HepG2 (cell line): ENCODE measurements at regions not wholly inside any gene's neighbourhood (a gene's known extent, or its start where the extent isn't known, plus 50 kb on each side); places are given as distances from the start of the nearest gene placed in this dataset.

Experiments
- ATAC-seq: fragments of 200-7000 bp; cut with Tn5 transposase; 3 replicates; pipeline ENCODE4 v1.9.1; 2020; ENCODE audit warnings: mild to moderate bottlenecking, moderate library complexity
- BruUV-seq: library from RNA; stranded (reverse); fragments of 400-500 nt; replicated peaks from 2 replicates; lab custom pipeline; 2021; lab: Mats Ljungman, UMichigan
- CTCF ChIA-PET: fragments of 300-600 bp; formaldehyde crosslinking; extraction: SDS; loops from one replicate; lab custom pipeline; 2021; ENCODE audit warnings: low total read pairs, inconsistent platforms, low intra/inter-chr PET ratio; lab: Yijun Ruan, JAX
- POLR2A ChIA-PET: fragments of 350-600 bp; sonication (Branson Sonifier 250); formaldehyde crosslinking; loops from one replicate; lab custom pipeline; 2020; ENCODE audit warnings: antibody characterized with exemption, inconsistent platforms; lab: Yijun Ruan, JAX
- DNase-seq: peaks from one replicate; pipeline ENCODE4 v3.0.0-alpha.2; 2015; ENCODE audit warnings: low spot score
- FAIRE-seq: peaks from 3 replicates; lab custom pipeline; 2011; peaks lifted over from hg19 to GRCh38; lab: Jason Lieb, UNC
- H2AFZ ChIP-seq: one replicate; pipeline ENCODE4 v1.6.1; 2011; ENCODE audit warnings: low read length, inconsistent platforms
- H3K27ac ChIP-seq: fragments of 300-600 bp; 3 replicates; pipeline ENCODE4 v1.8.0; 2011; ENCODE audit warnings: mixed run types, mild to moderate bottlenecking, mixed read lengths, low read length, inconsistent platforms; ENCODE audit not compliant: insufficient read depth; ENCODE audit errors: extremely low read length
- H3K27me3 ChIP-seq, 2 experiments: fragments of 200-600 bp in 1 of 2; 2 replicates in 1 of 2; 3 replicates in 1 of 2; pipeline versions ENCODE4 v1.6.0 to v1.8.0; 2011; ENCODE audit warnings: low read length in 2 of 2, mild to moderate bottlenecking in 2 of 2, moderate library complexity in 2 of 2, inconsistent platforms in 1 of 2; ENCODE audit not compliant: insufficient read depth in 2 of 2, control insufficient read depth in 1 of 2
- H3K36me3 ChIP-seq, 2 experiments: fragments of 200-600 bp in 1 of 2; replicated peaks in 1 of 2; 2 replicates in 1 of 2; 3 replicates in 1 of 2; pipeline versions ENCODE4 v1.5.1 to v1.8.0; 2011; ENCODE audit warnings: low read length in 2 of 2, inconsistent platforms in 1 of 2; ENCODE audit not compliant: insufficient read depth in 2 of 2, control insufficient read depth in 1 of 2
- H3K4me1 ChIP-seq: 2 replicates; pipeline ENCODE4 v1.5.1; 2012; ENCODE audit warnings: low read length, inconsistent platforms; ENCODE audit not compliant: insufficient read depth
- H3K4me2 ChIP-seq: 2 replicates; pipeline ENCODE4 v1.6.0; 2011; ENCODE audit warnings: low read depth, low read length, inconsistent platforms
- H3K4me3 ChIP-seq, 3 experiments: fragments of 200-600 bp in 1 of 3; sonication (generic), shearing (Covaris generic) in 1 of 3; replicated peaks in 1 of 3; 2 replicates each; pipeline ENCODE4 v1.5.1; 2011 to 2016; ENCODE audit warnings: low read length in 3 of 3, inconsistent platforms in 2 of 3, low read depth in 2 of 3, mild to moderate bottlenecking in 2 of 3, control low read depth in 1 of 3, mixed read lengths in 1 of 3; ENCODE audit not compliant: insufficient read depth in 1 of 3
- H3K79me2 ChIP-seq: one replicate; pipeline ENCODE4 v1.6.1; 2011; ENCODE audit warnings: low read length, inconsistent platforms; ENCODE audit not compliant: insufficient read depth
- H3K9ac ChIP-seq: 2 replicates; pipeline ENCODE4 v1.6.0; 2011; ENCODE audit warnings: mild to moderate bottlenecking, low read depth, low read length, inconsistent platforms; ENCODE audit not compliant: insufficient read depth
- H3K9me3 ChIP-seq: 2 replicates; pipeline ENCODE4 v1.5.1; 2012; ENCODE audit warnings: mild to moderate bottlenecking, low read length
- H4K20me1 ChIP-seq: 2 replicates; pipeline ENCODE4 v1.6.0; 2011; ENCODE audit warnings: inconsistent platforms, mild to moderate bottlenecking, low read length, moderate library complexity; ENCODE audit not compliant: insufficient read depth
- ARNTL ChIP-seq: sonication (generic); formaldehyde crosslinking; IDR thresholded peaks from 2 replicates; pipeline ENCODE4 v1.4.0; 2020; ENCODE audit warnings: mild to moderate bottlenecking, missing genetic modification reagents
- FOSL2 ChIP-seq: sonication (generic); formaldehyde crosslinking; IDR thresholded peaks from 2 replicates; pipeline ENCODE4 v1.4.0; 2020; ENCODE audit warnings: missing genetic modification reagents
- GZF1 ChIP-seq: sonication (generic); formaldehyde crosslinking; IDR thresholded peaks from 2 replicates; pipeline ENCODE4 v1.5.1; 2020; ENCODE audit warnings: mild to moderate bottlenecking, missing genetic modification reagents
- KDM2A ChIP-seq: sonication (generic); formaldehyde crosslinking; IDR thresholded peaks from 2 replicates; pipeline ENCODE4 v1.4.0; 2020; ENCODE audit warnings: low read depth, missing genetic modification reagents, borderline replicate concordance
- TMF1 ChIP-seq: sonication (generic); formaldehyde crosslinking; IDR thresholded peaks from 2 replicates; pipeline ENCODE4 v1.8.1; 2022; ENCODE audit warnings: low read depth, missing genetic modification reagents
- ZBTB8A ChIP-seq: sonication (generic); formaldehyde crosslinking; IDR thresholded peaks from 2 replicates; pipeline ENCODE4 v1.4.0; 2020; ENCODE audit warnings: mild to moderate bottlenecking, low read depth, missing genetic modification reagents, borderline replicate concordance
- ZNF136 ChIP-seq: sonication (generic); formaldehyde crosslinking; IDR thresholded peaks from 2 replicates; pipeline ENCODE4 v1.8.1; 2022; ENCODE audit warnings: low read depth, mild to moderate bottlenecking, moderate library complexity, missing genetic modification reagents
- ZNF547 ChIP-seq: sonication (generic); formaldehyde crosslinking; IDR thresholded peaks from 2 replicates; pipeline ENCODE4 v1.5.1; 2020; ENCODE audit warnings: mild to moderate bottlenecking, missing genetic modification reagents
- ZNF674 ChIP-seq: sonication (generic); formaldehyde crosslinking; IDR thresholded peaks from 2 replicates; pipeline ENCODE4 v1.5.0; 2020; ENCODE audit warnings: low read depth, mild to moderate bottlenecking, missing genetic modification reagents
- WGBS: methylation state at CpG from one replicate; pipeline ENCODE4 v1.1.6; 2017; ENCODE audit warnings: low lambda C conversion rate; 5-methylcytosine and 5-hydroxymethylcytosine counted together
- in situ Hi-C: cut with HindIII; loops from 2 replicates; pipeline ENCODE4 v1.10.0; 2017; ENCODE audit warnings: low pct_unique_long_range_greater_than_20kb; ENCODE audit not compliant: extremely low pct_ligation_motif_present
- intact Hi-C: fragments of 100-400 bp; cut with micrococcal nuclease; formaldehyde crosslinking; loops from one replicate; pipeline ENCODE4 v1.10.0; 2022; ENCODE audit not compliant: unreplicated experiment
- TF ChIP-seq, protein P1 (sequence below): sonication (generic); formaldehyde crosslinking; IDR thresholded peaks from 2 replicates; pipeline ENCODE4 v1.5.1; 2020; ENCODE audit warnings: missing genetic modification reagents, mild to moderate bottlenecking, borderline replicate concordance
- TF ChIP-seq, protein P2 (sequence below): IDR thresholded peaks from 2 replicates; pipeline ENCODE4 v1.6.1; 2016
- TF ChIP-seq, protein P3 (sequence below): sonication (generic); formaldehyde crosslinking; IDR thresholded peaks from 2 replicates; pipeline ENCODE4 v1.8.0; 2022; ENCODE audit warnings: low read depth, missing genetic modification reagents
- TF ChIP-seq, protein P4 (sequence below): sonication (generic); formaldehyde crosslinking; IDR thresholded peaks from 2 replicates; pipeline ENCODE4; 2020; ENCODE audit warnings: missing genetic modification reagents, mild to moderate bottlenecking, borderline replicate concordance
- TF ChIP-seq, protein P5 (sequence below): sonication (generic); formaldehyde crosslinking; IDR thresholded peaks from 2 replicates; pipeline ENCODE4 v1.8.0; 2022; ENCODE audit warnings: missing genetic modification reagents, mild to moderate bottlenecking, borderline replicate concordance
- TF ChIP-seq, protein P6 (sequence below): IDR thresholded peaks from 2 replicates; pipeline ENCODE4 v1.6.1; 2016; ENCODE audit warnings: missing compliant biosample characterization, missing genetic modification reagents, borderline replicate concordance

DNA sequence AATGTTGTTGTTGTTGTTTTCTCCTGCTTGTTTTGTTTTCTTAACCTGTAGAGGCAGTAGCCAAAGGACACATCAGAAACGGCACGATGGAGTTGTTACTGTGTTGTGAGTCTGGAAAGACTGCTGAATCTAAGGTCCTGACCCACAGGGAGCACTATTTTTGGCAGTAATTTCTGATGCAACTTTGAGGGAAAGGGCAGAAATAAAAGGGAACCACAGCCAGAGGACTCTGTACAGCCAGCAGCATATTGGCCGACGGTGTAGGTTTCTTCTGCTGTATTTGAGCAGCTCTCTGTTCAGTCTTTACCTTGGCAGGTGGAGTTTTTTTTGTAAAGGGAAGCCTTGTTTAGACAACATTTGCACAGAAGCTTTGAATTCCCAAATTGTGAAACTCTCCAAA is 203.0 kb upstream of the GPR101 start:
- TF ChIP-seq, protein P1, sequence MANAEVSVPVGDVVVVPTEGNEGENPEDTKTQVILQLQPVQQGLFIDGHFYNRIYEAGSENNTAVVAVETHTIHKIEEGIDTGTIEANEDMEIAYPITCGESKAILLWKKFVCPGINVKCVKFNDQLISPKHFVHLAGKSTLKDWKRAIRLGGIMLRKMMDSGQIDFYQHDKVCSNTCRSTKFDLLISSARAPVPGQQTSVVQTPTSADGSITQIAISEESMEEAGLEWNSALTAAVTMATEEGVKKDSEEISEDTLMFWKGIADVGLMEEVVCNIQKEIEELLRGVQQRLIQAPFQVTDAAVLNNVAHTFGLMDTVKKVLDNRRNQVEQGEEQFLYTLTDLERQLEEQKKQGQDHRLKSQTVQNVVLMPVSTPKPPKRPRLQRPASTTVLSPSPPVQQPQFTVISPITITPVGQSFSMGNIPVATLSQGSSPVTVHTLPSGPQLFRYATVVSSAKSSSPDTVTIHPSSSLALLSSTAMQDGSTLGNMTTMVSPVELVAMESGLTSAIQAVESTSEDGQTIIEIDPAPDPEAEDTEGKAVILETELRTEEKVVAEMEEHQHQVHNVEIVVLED: no peak
- no peak for TF ChIP-seq ARNTL (CRISPR knock-in tag)
- no peak for TF ChIP-seq ZNF547 (CRISPR knock-in tag)
- TF ChIP-seq, protein P2, sequence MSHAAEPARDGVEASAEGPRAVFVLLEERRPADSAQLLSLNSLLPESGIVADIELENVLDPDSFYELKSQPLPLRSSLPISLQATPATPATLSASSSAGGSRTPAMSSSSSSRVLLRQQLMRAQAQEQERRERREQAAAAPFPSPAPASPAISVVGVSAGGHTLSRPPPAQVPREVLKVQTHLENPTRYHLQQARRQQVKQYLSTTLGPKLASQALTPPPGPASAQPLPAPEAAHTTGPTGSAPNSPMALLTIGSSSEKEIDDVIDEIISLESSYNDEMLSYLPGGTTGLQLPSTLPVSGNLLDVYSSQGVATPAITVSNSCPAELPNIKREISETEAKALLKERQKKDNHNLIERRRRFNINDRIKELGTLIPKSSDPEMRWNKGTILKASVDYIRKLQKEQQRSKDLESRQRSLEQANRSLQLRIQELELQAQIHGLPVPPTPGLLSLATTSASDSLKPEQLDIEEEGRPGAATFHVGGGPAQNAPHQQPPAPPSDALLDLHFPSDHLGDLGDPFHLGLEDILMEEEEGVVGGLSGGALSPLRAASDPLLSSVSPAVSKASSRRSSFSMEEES (CRISPR knock-in tag): no peak
- TF ChIP-seq, protein P3, sequence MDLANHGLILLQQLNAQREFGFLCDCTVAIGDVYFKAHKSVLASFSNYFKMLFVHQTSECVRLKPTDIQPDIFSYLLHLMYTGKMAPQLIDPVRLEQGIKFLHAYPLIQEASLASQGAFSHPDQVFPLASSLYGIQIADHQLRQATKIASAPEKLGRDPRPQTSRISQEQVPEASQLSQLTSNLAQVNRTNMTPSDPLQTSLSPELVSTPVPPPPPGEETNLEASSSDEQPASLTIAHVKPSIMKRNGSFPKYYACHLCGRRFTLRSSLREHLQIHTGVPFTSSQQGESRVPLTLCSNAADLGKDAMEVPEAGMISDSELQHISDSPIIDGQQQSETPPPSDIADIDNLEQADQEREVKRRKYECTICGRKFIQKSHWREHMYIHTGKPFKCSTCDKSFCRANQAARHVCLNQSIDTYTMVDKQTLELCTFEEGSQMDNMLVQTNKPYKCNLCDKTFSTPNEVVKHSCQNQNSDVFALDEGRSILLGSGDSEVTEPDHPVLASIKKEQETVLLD (CRISPR knock-in tag): no peak
- no peak for TF ChIP-seq ZNF674
- no peak for TF ChIP-seq GZF1 (CRISPR knock-in tag)
- no peak for TF ChIP-seq FOSL2 (CRISPR knock-in tag)
- TF ChIP-seq, protein P4, sequence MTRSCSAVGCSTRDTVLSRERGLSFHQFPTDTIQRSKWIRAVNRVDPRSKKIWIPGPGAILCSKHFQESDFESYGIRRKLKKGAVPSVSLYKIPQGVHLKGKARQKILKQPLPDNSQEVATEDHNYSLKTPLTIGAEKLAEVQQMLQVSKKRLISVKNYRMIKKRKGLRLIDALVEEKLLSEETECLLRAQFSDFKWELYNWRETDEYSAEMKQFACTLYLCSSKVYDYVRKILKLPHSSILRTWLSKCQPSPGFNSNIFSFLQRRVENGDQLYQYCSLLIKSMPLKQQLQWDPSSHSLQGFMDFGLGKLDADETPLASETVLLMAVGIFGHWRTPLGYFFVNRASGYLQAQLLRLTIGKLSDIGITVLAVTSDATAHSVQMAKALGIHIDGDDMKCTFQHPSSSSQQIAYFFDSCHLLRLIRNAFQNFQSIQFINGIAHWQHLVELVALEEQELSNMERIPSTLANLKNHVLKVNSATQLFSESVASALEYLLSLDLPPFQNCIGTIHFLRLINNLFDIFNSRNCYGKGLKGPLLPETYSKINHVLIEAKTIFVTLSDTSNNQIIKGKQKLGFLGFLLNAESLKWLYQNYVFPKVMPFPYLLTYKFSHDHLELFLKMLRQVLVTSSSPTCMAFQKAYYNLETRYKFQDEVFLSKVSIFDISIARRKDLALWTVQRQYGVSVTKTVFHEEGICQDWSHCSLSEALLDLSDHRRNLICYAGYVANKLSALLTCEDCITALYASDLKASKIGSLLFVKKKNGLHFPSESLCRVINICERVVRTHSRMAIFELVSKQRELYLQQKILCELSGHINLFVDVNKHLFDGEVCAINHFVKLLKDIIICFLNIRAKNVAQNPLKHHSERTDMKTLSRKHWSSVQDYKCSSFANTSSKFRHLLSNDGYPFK: no peak
- TF ChIP-seq, protein P5, sequence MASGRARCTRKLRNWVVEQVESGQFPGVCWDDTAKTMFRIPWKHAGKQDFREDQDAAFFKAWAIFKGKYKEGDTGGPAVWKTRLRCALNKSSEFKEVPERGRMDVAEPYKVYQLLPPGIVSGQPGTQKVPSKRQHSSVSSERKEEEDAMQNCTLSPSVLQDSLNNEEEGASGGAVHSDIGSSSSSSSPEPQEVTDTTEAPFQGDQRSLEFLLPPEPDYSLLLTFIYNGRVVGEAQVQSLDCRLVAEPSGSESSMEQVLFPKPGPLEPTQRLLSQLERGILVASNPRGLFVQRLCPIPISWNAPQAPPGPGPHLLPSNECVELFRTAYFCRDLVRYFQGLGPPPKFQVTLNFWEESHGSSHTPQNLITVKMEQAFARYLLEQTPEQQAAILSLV (CRISPR knock-in tag): no peak
- TF ChIP-seq ZNF136: no peak
- no peak for TF ChIP-seq TMF1 (CRISPR knock-in tag)
- TF ChIP-seq, protein P6, sequence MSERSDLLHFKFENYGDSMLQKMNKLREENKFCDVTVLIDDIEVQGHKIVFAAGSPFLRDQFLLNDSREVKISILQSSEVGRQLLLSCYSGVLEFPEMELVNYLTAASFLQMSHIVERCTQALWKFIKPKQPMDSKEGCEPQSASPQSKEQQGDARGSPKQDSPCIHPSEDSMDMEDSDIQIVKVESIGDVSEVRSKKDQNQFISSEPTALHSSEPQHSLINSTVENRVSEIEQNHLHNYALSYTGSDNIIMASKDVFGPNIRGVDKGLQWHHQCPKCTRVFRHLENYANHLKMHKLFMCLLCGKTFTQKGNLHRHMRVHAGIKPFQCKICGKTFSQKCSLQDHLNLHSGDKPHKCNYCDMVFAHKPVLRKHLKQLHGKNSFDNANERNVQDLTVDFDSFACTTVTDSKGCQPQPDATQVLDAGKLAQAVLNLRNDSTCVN: no peak
- no peak for TF ChIP-seq KDM2A (CRISPR knock-in tag)
- TF ChIP-seq ZBTB8A (CRISPR knock-in tag): no peak
- Histone ChIP-seq H4K20me1 (no peaks in the 10 kb centered on the region), H3K4me3 (no peak overlapping the region), H3K79me2 (no peaks in the 10 kb centered on the region), H2AFZ (no peak overlapping the region), H3K4me2 (no peak overlapping the region), H3K4me1 (no peaks in the 10 kb centered on the region), H3K27ac (no peak overlapping the region), H3K27me3 (no peaks in the 10 kb centered on the region), H3K9ac (no peak overlapping the region), H3K36me3 (no peaks in the 10 kb centered on the region), H3K9me3 (no peaks in the 10 kb centered on the region)
- DNase-seq: no peak
- BruUV-seq: no TSS peak
- WGBS: 0% methylated on average over 4 of the region's 4 CpGs
- CTCF ChIA-PET: no interaction called here
- no peak for ATAC-seq
- FAIRE-seq: no peak
- in situ Hi-C loops (no loop called here), intact Hi-C loops (no loop called here)
- POLR2A ChIA-PET: no interaction called here
